ENCODE measurements at regions not wholly inside any gene's neighbourhood (a gene's known extent, or its start where the extent isn't known, plus 50 kb on each side); places are given as distances from the start of the nearest gene placed in this dataset.

DNA sequence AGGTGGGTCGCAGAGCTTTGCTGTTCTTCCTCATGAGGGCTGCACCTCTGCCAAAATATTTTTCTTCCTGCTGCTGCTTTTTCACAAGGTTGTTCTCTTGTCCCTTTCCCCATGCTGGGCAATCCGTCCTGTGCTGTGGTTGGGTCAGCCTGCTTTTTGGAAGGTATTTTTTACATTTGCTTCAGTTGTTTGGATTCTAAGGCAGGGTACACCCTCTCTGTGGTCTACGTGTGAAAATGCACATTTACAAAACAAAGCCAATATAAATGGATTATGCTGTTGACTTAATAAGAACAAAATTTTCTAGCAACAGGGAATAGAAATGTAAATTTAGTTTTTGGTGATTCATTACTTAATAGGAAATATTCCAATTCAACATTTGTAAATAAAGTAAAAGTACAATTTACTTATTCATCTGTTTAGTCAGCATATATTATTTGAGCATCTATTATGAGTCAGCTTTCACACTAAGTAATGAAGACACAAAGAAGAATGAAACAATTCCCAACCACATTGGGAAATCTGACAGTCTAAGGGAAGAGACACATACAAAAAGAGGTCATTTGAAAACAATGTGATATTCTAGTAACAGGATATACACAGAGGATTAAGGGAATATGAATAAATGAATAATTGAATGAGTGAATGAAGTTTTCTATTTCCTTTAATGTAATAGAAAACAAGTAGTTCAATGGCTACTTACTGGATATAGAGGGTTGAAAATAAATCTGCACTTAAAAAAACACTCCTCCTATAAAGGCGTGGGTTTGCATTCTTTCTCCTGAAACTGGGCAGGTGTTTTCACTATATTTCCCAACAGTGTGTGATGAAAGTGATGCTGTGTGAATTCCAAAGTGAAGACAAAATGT is 94.6 kb upstream of the PRICKLE1 start:
- DNase-seq (ENCODE audit: low read depth in 2 of 2): no peak

GRCh38 chr12:42683266-42683665 is 93.7 kb upstream of the PRICKLE1 start:
- no peak for DNase-seq (ENCODE audit: low read depth in 2 of 2)

- no peak for DNase-seq (ENCODE audit: low read depth in 2 of 2)
These were observed 89.9 kb upstream of the PRICKLE1 start for GRCh38 chr12:42679466-42679865.

DNA sequence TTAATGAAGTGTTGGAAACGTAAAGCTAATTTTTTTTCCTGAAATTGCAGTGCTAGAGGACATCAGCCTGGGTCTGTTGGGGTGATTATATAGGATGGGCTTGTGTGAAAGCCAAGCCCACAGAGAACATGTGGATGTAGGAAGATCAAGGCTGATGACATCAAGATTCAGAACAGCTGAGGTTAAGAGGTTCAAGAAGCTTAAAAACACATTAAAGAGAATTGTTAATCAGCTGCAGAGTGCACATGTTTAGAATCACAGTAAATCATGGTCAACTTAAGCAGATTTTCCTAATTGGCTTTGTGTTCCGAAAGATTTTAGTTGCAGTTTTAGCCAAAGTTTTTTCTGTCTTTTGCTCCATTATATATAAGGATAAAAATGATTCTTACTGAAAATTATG is 87.9 kb upstream of the PRICKLE1 start:
- no peak for DNase-seq (ENCODE audit: low read depth in 2 of 2)

DNA sequence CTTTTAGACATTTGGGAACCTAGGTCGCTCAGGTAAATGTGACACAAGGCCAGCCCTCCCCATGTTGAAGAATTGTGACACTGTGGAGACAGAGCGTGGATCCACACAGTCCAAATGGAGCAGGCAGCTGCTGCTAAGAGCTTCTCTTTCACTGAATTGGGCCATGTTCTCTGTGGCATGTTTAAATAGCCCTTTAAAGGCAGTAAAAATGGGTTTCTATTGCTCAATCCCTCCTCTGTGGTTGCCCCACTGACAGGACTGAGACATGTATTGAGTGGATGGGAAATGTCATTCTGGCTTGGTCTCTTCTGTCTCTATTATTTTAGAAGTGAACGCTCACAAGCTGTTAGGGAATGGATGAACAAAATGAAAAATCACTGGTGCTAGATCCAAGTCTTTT is 84.0 kb upstream of the PRICKLE1 start:
- DNase-seq (ENCODE audit: low read depth in 2 of 2): no peak

- no peak for DNase-seq (ENCODE audit: low read depth in 2 of 2)
These were observed 81.2 kb upstream of the PRICKLE1 start for GRCh38 chr12:42670719-42671118.

DNA sequence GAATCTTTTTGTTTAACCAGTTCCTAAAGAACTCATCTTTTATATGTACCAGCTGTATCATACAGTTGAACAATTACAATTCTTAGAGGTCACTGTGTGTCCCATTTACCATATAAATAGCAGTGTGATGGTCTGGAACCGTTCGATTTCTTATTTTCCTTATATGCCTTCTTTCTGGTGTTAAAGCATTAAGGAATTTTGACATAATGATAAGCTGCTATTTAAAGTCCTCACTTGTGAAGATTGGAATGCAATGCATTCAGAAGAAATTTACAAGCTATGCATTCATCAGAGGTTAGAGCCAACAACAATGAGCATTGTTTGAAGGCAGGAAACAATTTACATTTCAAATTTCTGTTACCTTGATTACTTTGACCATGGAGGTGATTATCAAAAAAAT is 80.0 kb upstream of the PRICKLE1 start:
- DNase-seq (ENCODE audit: low read depth in 2 of 2): peak in 1 of 2 experiments; percentile 2

- DNase-seq (ENCODE audit: low read depth in 2 of 2): no peak
These were observed 77.2 kb upstream of the PRICKLE1 start for GRCh38 chr12:42666671-42667243.

DNA sequence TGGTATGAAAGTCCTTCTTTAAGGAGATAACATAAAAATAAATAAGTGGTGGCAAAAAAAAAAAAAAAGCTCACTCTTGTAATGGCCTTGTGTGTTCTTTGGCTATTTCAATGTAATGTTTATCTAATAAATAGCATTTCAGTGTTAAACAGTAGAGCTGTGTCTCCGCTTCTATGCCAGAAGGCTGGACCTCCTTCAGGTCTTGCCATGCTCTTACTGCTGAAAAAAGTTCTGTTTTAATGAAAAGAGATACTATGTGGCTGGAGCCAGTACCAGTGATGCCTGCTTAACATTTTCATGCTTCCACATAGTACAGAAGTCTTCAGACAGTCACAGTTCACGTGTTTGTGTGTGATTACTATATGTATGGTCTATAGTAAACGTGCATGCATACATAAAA is 74.1 kb upstream of the PRICKLE1 start:
- no peak for DNase-seq (ENCODE audit: low read depth in 2 of 2)

- no peak for DNase-seq (ENCODE audit: low read depth in 2 of 2)
These were observed 71.7 kb upstream of the PRICKLE1 start for GRCh38 chr12:42660968-42661937.

- no peak for DNase-seq (ENCODE audit: low read depth in 2 of 2)
These were observed 70.6 kb upstream of the PRICKLE1 start for GRCh38 chr12:42660117-42660516.

- DNase-seq (ENCODE audit: low read depth in 2 of 2): no peak
These were observed 62.5 kb upstream of the PRICKLE1 start for GRCh38 chr12:42652048-42652447.

DNA sequence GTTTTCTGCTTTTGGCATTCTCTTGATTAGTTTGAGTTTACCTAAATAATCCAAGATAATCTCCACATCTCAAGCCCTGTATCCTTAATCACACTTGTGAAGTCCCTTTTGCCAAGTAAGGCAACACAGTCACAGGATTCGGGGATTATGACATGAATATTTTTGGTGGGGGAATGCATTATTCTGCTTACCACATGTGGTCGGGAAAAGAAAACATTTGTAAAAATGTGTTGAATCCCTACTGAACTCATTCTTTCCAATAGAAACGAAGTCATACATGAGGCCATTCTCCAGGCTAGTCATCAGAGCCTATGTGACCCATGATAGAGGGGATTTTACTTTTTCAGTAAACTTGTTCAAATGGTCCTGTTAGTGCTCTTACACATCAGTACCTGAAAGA is 58.5 kb upstream of the PRICKLE1 start:
- no peak for DNase-seq (ENCODE audit: low read depth in 2 of 2)

DNA sequence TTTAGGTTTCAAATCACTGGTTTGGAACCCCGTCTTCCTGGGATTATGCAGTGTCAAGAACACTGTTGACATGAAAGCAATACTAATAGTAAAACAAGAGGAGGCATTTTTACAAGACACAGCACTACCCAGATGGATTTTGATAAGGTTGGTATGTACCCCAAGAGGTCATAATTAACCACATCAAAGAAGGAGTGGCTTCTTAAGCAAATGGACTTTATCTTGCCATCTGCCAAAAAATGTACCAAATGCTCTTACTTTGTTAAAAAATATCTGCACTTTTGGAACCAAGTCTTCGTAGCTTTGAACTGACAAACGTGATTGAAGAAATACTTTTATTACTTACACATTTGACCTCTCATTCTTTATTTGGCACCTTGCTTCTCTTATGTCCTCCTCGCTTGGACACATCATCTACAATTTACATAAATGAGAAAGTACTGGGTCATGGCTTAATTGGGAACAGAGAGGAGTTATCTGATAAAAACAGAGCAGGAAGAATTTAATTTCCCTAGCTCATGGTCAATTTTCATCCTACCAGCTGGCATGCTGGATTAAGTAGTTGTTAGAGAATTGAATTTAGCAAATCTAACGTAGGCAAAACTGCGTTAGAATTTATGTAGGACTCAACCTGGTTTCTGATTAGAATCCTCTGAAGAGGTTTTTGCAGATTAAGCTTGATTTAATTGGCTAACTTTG is 54.5 kb upstream of the PRICKLE1 start:
- DNase-seq (ENCODE audit: low read depth in 2 of 2): no peak

DNA sequence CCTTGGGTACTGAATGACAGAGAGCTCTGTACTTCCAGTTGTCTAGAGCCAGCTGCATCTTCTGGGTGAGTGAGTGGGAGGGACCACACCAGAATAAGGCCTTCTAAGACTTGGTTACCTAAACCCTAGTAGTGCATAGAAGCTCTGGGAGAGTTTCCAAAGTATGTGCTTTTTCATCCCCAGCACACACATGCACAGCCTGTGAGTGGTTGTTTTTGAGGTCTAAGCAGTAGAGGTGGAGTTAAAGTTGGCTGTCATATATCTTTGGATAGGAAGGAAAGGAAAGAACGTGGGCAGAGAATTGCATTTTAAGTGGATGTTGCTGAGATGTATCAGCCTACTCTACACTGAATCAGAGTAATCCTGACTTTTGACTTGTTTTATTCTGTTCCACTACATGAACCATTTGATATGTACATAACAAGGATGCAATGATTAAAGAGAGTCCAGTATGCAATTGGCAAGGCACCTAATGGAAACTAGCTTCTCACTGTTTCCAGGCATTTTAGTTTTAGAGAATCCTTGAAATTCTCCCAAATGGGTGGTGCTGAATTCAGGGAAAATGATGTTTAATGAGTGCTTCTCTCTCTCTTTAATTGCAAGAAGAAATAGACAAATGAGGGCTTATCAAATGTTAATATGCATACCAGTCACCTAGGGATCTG is 51.8 kb upstream of the PRICKLE1 start:
- no peak for DNase-seq (ENCODE audit: low read depth in 2 of 2)

DNA sequence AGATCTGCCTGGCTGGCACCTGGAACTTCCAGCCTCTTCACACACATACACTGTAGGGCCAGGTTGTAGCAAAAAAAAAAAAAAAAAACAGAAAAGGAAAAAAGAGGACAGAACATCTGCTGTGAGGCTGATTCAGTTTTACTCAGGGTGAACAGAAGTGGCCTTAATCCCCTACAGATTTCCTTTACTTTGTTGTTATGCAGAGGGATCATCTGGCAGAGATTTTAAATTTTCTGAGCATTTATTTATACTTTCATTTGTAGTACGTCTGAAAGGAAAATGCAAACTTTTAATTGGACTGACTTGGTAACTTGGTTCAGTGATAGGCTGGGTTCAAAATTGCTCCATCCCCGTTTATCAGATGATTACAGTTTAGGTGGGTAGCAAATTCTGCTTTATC is 50.8 kb upstream of the PRICKLE1 start:
- no peak for DNase-seq (ENCODE audit: low read depth in 2 of 2)

DNA sequence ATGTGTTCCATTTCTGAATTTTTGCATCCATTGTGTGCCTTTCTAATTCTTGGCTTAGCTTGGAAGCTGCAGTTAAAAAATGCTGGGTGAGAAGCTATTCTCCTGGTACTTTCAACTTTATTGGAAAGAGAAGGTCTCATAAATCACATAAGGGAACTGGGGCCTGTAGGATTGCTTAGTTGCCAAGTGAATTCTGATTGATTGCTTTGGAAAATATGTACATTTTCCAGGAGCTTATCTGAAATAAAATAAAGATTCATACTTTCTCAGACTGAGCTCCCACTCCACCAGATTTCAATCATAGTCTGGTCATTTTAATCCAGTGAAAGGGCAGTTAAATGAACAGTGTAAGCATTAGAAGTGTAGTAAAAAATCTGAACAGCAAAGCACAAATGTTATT is 50.0 kb upstream of the PRICKLE1 start:
- no peak for DNase-seq (ENCODE audit: low read depth in 2 of 2)
